ENCODE measurements at regions not wholly inside any gene's neighbourhood (a gene's known extent, or its start where the extent isn't known, plus 50 kb on each side); places are given as distances from the start of the nearest gene placed in this dataset.

GRCh38 chr2:224159345-224159928 is 120.4 kb upstream of the SERPINE2 start:
- no peaks in the 10 kb centered on the region for H3K36me3 ChIP-seq
- TF ChIP-seq CTCF (IDR thresholded peaks at IDR 0.05; ENCODE audit: low read depth, low read length): no peak

DNA sequence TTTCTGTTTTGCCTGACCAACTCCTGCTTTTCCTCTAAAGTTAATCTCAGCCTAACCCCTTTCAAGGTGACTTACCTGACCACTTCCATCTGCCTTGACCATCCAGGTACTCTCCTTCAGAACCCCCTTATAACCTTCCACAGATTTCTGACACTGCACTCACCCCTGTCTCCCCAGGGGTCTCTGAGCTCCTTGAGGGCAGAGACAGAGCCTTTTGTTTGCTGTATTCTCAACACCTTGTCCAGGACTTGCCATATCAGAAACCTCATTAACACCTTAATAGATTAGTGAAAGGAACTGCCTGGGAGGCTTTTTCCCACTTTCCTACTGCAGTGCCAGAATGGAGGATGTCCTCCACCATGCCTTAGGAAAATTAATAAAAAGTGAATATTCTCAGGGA is 119.7 kb upstream of the SERPINE2 start:
- DNase-seq: no peak
- TF ChIP-seq CTCF (IDR thresholded peaks at IDR 0.05; ENCODE audit: low read depth, low read length): no peak
- H3K4me3 ChIP-seq (ENCODE audit: low read depth, low read length): no peak overlapping the region
- H3K27me3 ChIP-seq: no peaks in the 10 kb centered on the region
- H3K9me3 ChIP-seq: no peaks in the 10 kb centered on the region
- H3K36me3 ChIP-seq: no peaks in the 10 kb centered on the region
- no peaks in the 10 kb centered on the region for H3K4me1 ChIP-seq

More at GRCh38 chr2:224159345-224159928, 120.4 kb upstream of the SERPINE2 start:
- DNase-seq: no peak
- Histone ChIP-seq H3K9me3 (no peaks in the 10 kb centered on the region), H3K27me3 (no peaks in the 10 kb centered on the region), H3K4me3 (ENCODE audit: low read depth, low read length) (no peak overlapping the region), H3K4me1 (no peaks in the 10 kb centered on the region)

DNA sequence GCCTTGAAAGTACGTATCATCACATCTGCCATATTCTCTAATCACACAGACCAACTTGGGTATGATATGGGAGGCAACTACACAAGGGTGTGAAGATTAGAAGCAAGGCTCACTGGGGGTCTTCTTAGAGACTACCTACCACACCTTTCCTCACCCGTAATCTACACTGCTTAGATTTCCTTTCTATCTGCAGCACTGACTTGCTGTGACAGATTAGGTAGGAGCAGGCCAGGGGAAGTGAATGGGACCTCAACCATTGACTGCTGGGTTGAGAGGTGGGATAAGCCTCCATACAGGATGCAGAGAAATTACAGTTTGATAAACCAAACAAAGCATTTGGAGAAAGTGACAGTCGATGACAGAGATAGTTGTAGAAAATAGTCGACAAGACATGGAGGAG is 119.0 kb upstream of the SERPINE2 start:
- DNase-seq: no peak
- H3K4me3 ChIP-seq (ENCODE audit: low read depth, low read length): no peak overlapping the region
- H3K9me3 ChIP-seq: no peaks in the 10 kb centered on the region
- H3K27me3 ChIP-seq: no peaks in the 10 kb centered on the region
- H3K36me3 ChIP-seq: no peaks in the 10 kb centered on the region
- H3K4me1 ChIP-seq: no peaks in the 10 kb centered on the region
- no peak for TF ChIP-seq CTCF (IDR thresholded peaks at IDR 0.05; ENCODE audit: low read depth, low read length)

GRCh38 chr2:224157655-224158054 is 118.6 kb upstream of the SERPINE2 start:
- no peak for TF ChIP-seq CTCF (IDR thresholded peaks at IDR 0.05; ENCODE audit: low read depth, low read length)
- no peak for DNase-seq

DNA sequence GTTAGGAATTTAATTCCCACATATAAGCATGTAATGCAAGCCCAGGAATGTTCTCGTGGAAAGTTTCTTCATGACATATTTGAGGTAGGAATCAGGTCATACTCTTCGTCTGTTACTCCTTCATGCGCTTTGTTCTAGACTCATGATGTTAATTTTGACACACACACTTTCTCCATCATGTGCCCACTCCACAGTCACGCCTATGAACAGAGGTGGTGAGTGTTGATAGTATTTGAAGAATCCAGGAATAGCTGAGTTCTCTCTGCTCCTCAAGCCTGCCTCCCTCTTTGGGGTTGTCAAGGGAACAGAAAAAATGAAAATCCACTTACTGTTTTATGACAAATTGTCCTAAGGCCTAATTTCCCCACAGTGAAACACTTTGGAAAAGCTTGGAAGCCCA is 117.3 kb upstream of the SERPINE2 start:
- H3K9me3 ChIP-seq: no peaks in the 10 kb centered on the region
- H3K4me3 ChIP-seq (ENCODE audit: low read depth, low read length): no peak overlapping the region
- no peaks in the 10 kb centered on the region for H3K4me1 ChIP-seq
- no peaks in the 10 kb centered on the region for H3K27me3 ChIP-seq
- DNase-seq: no peak
- H3K36me3 ChIP-seq: no peaks in the 10 kb centered on the region
- no peak for TF ChIP-seq CTCF (IDR thresholded peaks at IDR 0.05; ENCODE audit: low read depth, low read length)

More at GRCh38 chr2:224157655-224158054, 118.6 kb upstream of the SERPINE2 start:
- Histone ChIP-seq H3K36me3 (no peaks in the 10 kb centered on the region), H3K4me3 (ENCODE audit: low read depth, low read length) (no peak overlapping the region), H3K4me1 (no peaks in the 10 kb centered on the region), H3K9me3 (no peaks in the 10 kb centered on the region), H3K27me3 (no peaks in the 10 kb centered on the region)

- DNase-seq: no peak
- TF ChIP-seq CTCF (IDR thresholded peaks at IDR 0.05; ENCODE audit: low read depth, low read length): no peak
- Histone ChIP-seq H3K27me3 (no peaks in the 10 kb centered on the region), H3K9me3 (no peaks in the 10 kb centered on the region), H3K4me1 (no peaks in the 10 kb centered on the region), H3K4me3 (ENCODE audit: low read depth, low read length) (no peak overlapping the region), H3K36me3 (no peaks in the 10 kb centered on the region)
Measured at GRCh38 chr2:224155896-224156295, 116.8 kb upstream of the SERPINE2 start.

Measured in BE2C (cell line).